H9 (cell line): ENCODE measurements at regions not wholly inside any gene's neighbourhood (a gene's known extent, or its start where the extent isn't known, plus 50 kb on each side); places are given as distances from the start of the nearest gene placed in this dataset.

Source experiments
- DNase-seq: peaks from one replicate; pipeline ENCODE4 v3.0.0-alpha.2; 2017
- H2AFZ ChIP-seq: one replicate; pipeline ENCODE4 v1.6.1; 2013; ENCODE audit warnings: mild to moderate bottlenecking, low read length, control low read depth, moderate library complexity
- H2AK5ac ChIP-seq: 2 replicates; pipeline ENCODE4 v1.6.1; 2013; ENCODE audit warnings: low read length, control low read depth, mixed read lengths; ENCODE audit not compliant: insufficient read length
- H2BK120ac ChIP-seq: one replicate; pipeline ENCODE4 v1.6.1; 2013; ENCODE audit warnings: low read depth, mild to moderate bottlenecking, low read length, control low read depth, inconsistent platforms; ENCODE audit not compliant: poor library complexity, severe bottlenecking
- H2BK12ac ChIP-seq: 2 replicates; pipeline ENCODE4 v1.6.1; 2013; ENCODE audit warnings: low read length, control low read depth, mixed read lengths, low read depth; ENCODE audit not compliant: insufficient read length
- H2BK15ac ChIP-seq: 2 replicates; pipeline ENCODE4 v1.6.1; 2013; ENCODE audit warnings: low read depth, low read length, control low read depth
- H2BK20ac ChIP-seq: one replicate; pipeline ENCODE4 v1.6.1; 2013; ENCODE audit warnings: low read depth, mild to moderate bottlenecking, low read length, control low read depth, inconsistent platforms; ENCODE audit not compliant: poor library complexity, severe bottlenecking
- H2BK5ac ChIP-seq: 2 replicates; pipeline ENCODE4 v1.6.1; 2013; ENCODE audit warnings: low read length, control low read depth, mixed read lengths; ENCODE audit not compliant: insufficient read length
- H3K14ac ChIP-seq: 2 replicates; pipeline ENCODE4 v1.6.1; 2013; ENCODE audit warnings: low read length, control low read depth; ENCODE audit not compliant: insufficient read depth
- H3K18ac ChIP-seq: 2 replicates; pipeline ENCODE4 v1.6.1; 2013; ENCODE audit warnings: low read depth, mild to moderate bottlenecking, mixed read lengths, low read length, control low read depth; ENCODE audit not compliant: insufficient read length
- H3K23ac ChIP-seq: 2 replicates; pipeline ENCODE4 v1.6.1; 2013; ENCODE audit warnings: low read length, control low read depth, mixed read lengths, low read depth; ENCODE audit not compliant: insufficient read length
- H3K23me2 ChIP-seq: 2 replicates; pipeline ENCODE4 v1.6.1; 2013; ENCODE audit warnings: low read depth, mild to moderate bottlenecking, mixed read lengths, low read length, control low read depth; ENCODE audit not compliant: insufficient read length, poor library complexity, severe bottlenecking
- H3K27ac ChIP-seq: 2 replicates; pipeline ENCODE4 v1.5.1; 2013; ENCODE audit warnings: low read length, control low read depth, mixed read lengths, low read depth; ENCODE audit not compliant: insufficient read length
- H3K27me3 ChIP-seq: 2 replicates; pipeline ENCODE4 v1.6.1; 2013; ENCODE audit warnings: low read length, control low read depth, inconsistent platforms; ENCODE audit not compliant: insufficient read depth
- H3K4ac ChIP-seq: 2 replicates; pipeline ENCODE4 v1.6.1; 2013; ENCODE audit warnings: low read depth, mild to moderate bottlenecking, control low read depth, inconsistent platforms, low read length, moderate library complexity
- H3K4me1 ChIP-seq: 2 replicates; pipeline ENCODE4 v1.6.1; 2013; ENCODE audit warnings: low read length, control low read depth, inconsistent platforms; ENCODE audit not compliant: insufficient read depth
- H3K4me2 ChIP-seq: 2 replicates; pipeline ENCODE4 v1.6.1; 2013; ENCODE audit warnings: low read length, control low read depth, mixed read lengths; ENCODE audit not compliant: insufficient read length, insufficient read depth
- H3K56ac ChIP-seq: 2 replicates; pipeline ENCODE4 v1.6.1; 2013; ENCODE audit warnings: low read depth, mild to moderate bottlenecking, mixed read lengths, low read length, control low read depth; ENCODE audit not compliant: insufficient read length
- H3K79me1 ChIP-seq: 2 replicates; pipeline ENCODE4 v1.6.1; 2013; ENCODE audit warnings: low read depth, mild to moderate bottlenecking, moderate library complexity, low read length, control low read depth, inconsistent platforms; ENCODE audit not compliant: insufficient read depth, poor library complexity, severe bottlenecking
- H3K79me2 ChIP-seq: 2 replicates; pipeline ENCODE4 v1.6.1; 2013; ENCODE audit warnings: low read length, control low read depth, inconsistent platforms; ENCODE audit not compliant: insufficient read depth
- H3K9ac ChIP-seq: 2 replicates; pipeline ENCODE4 v1.6.1; 2013; ENCODE audit warnings: low read length, control low read depth, mixed read lengths; ENCODE audit not compliant: insufficient read length; ENCODE audit errors: extremely low read depth
- H3K9me3 ChIP-seq: one replicate; pipeline ENCODE4 v1.6.1; 2013; ENCODE audit warnings: low read depth, low read length, inconsistent platforms; ENCODE audit not compliant: control insufficient read depth
- H3T11ph ChIP-seq: one replicate; pipeline ENCODE4 v1.6.1; 2013; ENCODE audit warnings: mild to moderate bottlenecking, low read length, control low read depth, inconsistent platforms
- H4K20me1 ChIP-seq: one replicate; pipeline ENCODE4 v1.6.1; 2013; ENCODE audit not compliant: control insufficient read depth, insufficient read length, insufficient read depth
- H4K5ac ChIP-seq: 2 replicates; pipeline ENCODE4 v1.6.1; 2013; ENCODE audit warnings: low read depth, mild to moderate bottlenecking, mixed read lengths, low read length, control low read depth; ENCODE audit not compliant: insufficient read length
- H4K8ac ChIP-seq: replicated peaks from 2 replicates; pipeline ENCODE4 v1.6.1; 2013; ENCODE audit warnings: low read length, control low read depth, mixed read lengths, low read depth; ENCODE audit not compliant: insufficient read length
- H4K91ac ChIP-seq: 2 replicates; pipeline ENCODE4 v1.6.1; 2013; ENCODE audit warnings: low read depth, mild to moderate bottlenecking, moderate library complexity, mixed read lengths, low read length, control low read depth; ENCODE audit not compliant: insufficient read length
- H3K27ac Mint-ChIP-seq, 3 experiments: 2 replicates in 2 of 3; 3 replicates in 1 of 3; pipeline ENCODE4 v1.8.0; 2020 to 2021; ENCODE audit warnings: mixed read lengths in 3 of 3, mild to moderate bottlenecking in 1 of 3, moderate library complexity in 1 of 3
- H3K27me3 Mint-ChIP-seq: 2 replicates; pipeline ENCODE4 v1.8.0; 2021; ENCODE audit warnings: low read depth, mild to moderate bottlenecking, moderate library complexity, mixed read lengths
- H3K36me3 Mint-ChIP-seq, 3 experiments: 2 replicates in 2 of 3; 3 replicates in 1 of 3; pipeline ENCODE4 v1.8.0; 2020 to 2021; ENCODE audit warnings: low read depth in 3 of 3, mixed read lengths in 3 of 3; ENCODE audit not compliant: insufficient read depth in 1 of 3
- H3K4me1 Mint-ChIP-seq, 2 experiments: 2 replicates each; pipeline ENCODE4 v1.8.0; 2020; ENCODE audit warnings: mixed read lengths in 2 of 2
- H3K4me3 Mint-ChIP-seq, 2 experiments: 2 replicates in 1 of 2; 3 replicates in 1 of 2; pipeline ENCODE4 v1.8.0; 2020 to 2021; ENCODE audit warnings: mild to moderate bottlenecking in 2 of 2, mixed read lengths in 2 of 2, moderate library complexity in 1 of 2
- H3K9me3 Mint-ChIP-seq, 2 experiments: 2 replicates in 1 of 2; 3 replicates in 1 of 2; pipeline ENCODE4 v1.8.0; 2020; ENCODE audit warnings: mild to moderate bottlenecking in 2 of 2, mixed read lengths in 2 of 2, moderate library complexity in 1 of 2
- WGBS: extraction: QIAGEN DNeasy Blood & Tissue Kit; methylation state at CpG from one replicate; pipeline ENCODE4 v1.1.7; 2013; ENCODE audit warnings: missing lambda C conversion rate, low lambda C conversion rate, mixed read lengths; ENCODE audit not compliant: insufficient read length; ENCODE audit errors: extremely low coverage; 5-methylcytosine and 5-hydroxymethylcytosine counted together
- TF ChIP-seq, protein P1 (sequence below): fragments of 200-600 bp; sonication (generic); conservative IDR thresholded peaks from 3 replicates; pipeline ENCODE4 v1.8.0; 2021; ENCODE audit warnings: antibody characterized with exemption, mild to moderate bottlenecking

DNA sequence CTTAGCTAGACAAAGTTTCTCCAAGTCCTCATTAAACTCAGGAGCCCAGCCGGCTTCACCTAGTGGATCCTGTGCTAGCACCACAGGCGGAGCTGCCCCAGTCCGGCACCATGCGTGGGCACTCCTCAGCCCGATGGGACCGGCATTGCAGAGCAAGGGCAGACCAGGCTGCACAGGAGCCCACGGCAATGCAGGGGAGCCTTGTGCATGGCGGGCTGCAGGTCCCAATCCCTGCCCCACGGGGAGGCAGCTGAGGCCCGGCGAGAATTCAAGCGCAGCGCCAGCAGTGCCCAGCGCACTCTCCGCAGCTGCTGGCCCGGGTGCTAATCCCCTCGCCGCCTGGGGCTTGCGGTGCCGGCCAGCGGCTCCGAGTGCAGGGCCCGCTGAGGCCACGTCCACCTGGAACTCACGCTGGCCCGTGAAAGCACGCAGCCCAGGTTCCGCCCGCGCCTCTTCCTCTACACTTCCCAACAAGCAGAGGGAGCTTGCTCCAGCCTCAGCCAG, 292.3 kb upstream of the EYS start:
- Histone ChIP-seq H3K79me2 (no peaks in the 10 kb centered on the region), H3K23ac (no peak overlapping the region)

More for the DNA sequence above, 292.3 kb upstream of the EYS start:
- H3K27ac ChIP-seq, result no peak overlapping the region
- no peaks in the 10 kb centered on the region for H3K23me2 ChIP-seq
- Mint-ChIP-seq H3K4me3 (no peak overlapping the region), H3K27ac (no peak overlapping the region), H3K27me3 (no peaks in the 10 kb centered on the region), H3K4me1 (no peaks in the 10 kb centered on the region), H3K9me3 (peaks cover 3 to 8% of the 10 kb centered on the region in 2 experiments; a peak in 3 of 5 replicates), H3K36me3 (peaks cover 0 to 6% (median 0%) of the 10 kb centered on the region in 3 experiments; a peak in 4 of 7 replicates)
- no peaks in the 10 kb centered on the region for H3K27me3 ChIP-seq
- H4K8ac ChIP-seq, result no peak overlapping the region
- no peak overlapping the region for H2BK20ac ChIP-seq
- H3K9ac ChIP-seq, result no peak overlapping the region
- no peak overlapping the region for H3K4me2 ChIP-seq
- H4K91ac ChIP-seq, result no peak overlapping the region
- no peaks in the 10 kb centered on the region for H3K9me3 ChIP-seq
- WGBS, result no CpG with 5 or more reads among the region's 30 CpGs
- TF ChIP-seq, protein P1, sequence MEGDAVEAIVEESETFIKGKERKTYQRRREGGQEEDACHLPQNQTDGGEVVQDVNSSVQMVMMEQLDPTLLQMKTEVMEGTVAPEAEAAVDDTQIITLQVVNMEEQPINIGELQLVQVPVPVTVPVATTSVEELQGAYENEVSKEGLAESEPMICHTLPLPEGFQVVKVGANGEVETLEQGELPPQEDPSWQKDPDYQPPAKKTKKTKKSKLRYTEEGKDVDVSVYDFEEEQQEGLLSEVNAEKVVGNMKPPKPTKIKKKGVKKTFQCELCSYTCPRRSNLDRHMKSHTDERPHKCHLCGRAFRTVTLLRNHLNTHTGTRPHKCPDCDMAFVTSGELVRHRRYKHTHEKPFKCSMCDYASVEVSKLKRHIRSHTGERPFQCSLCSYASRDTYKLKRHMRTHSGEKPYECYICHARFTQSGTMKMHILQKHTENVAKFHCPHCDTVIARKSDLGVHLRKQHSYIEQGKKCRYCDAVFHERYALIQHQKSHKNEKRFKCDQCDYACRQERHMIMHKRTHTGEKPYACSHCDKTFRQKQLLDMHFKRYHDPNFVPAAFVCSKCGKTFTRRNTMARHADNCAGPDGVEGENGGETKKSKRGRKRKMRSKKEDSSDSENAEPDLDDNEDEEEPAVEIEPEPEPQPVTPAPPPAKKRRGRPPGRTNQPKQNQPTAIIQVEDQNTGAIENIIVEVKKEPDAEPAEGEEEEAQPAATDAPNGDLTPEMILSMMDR, result no peak
- no peak overlapping the region for H2BK120ac ChIP-seq
- no peak overlapping the region for H3K14ac ChIP-seq
- H3K79me1 ChIP-seq, result no peaks in the 10 kb centered on the region
- H2AFZ ChIP-seq, result no peak overlapping the region
- H2BK12ac ChIP-seq, result no peak overlapping the region
- H4K5ac ChIP-seq, result no peak overlapping the region
- DNase-seq, result no peak
- no peaks in the 10 kb centered on the region for H4K20me1 ChIP-seq
- no peak overlapping the region for H2BK5ac ChIP-seq
- no peak overlapping the region for H2AK5ac ChIP-seq
- no peak overlapping the region for H3K18ac ChIP-seq
- no peak overlapping the region for H3K56ac ChIP-seq
- no peak overlapping the region for H2BK15ac ChIP-seq
- no peak overlapping the region for H3T11ph ChIP-seq
- no peak overlapping the region for H3K4ac ChIP-seq
- no peaks in the 10 kb centered on the region for H3K4me1 ChIP-seq
